DND-41 (cell line): ENCODE measurements at regions not wholly inside any gene's neighbourhood (a gene's known extent, or its start where the extent isn't known, plus 50 kb on each side); places are given as distances from the start of the nearest gene placed in this dataset.

Source experiments
- ATAC-seq: fragments of 200-7000 bp; cut with Tn5 transposase; 3 replicates; pipeline ENCODE4 v1.9.1; 2021; ENCODE audit warnings: low read depth; ENCODE audit not compliant: insufficient read depth
- DNase-seq: peaks from one replicate; pipeline ENCODE4 v3.0.0-alpha.2; 2020
- H2AFZ ChIP-seq: 2 replicates; pipeline ENCODE4 v1.6.0; 2012; ENCODE audit warnings: low read depth, low read length
- H3K27ac ChIP-seq: 2 replicates; pipeline ENCODE4 v1.5.1; 2012; ENCODE audit warnings: low read length, inconsistent platforms
- H3K27me3 ChIP-seq: fragments of 200-600 bp; sonication (generic); 2 replicates; pipeline ENCODE4 v1.6.0; 2012; ENCODE audit warnings: low read length, mild to moderate bottlenecking, inconsistent platforms; ENCODE audit not compliant: insufficient read depth, poor library complexity
- H3K36me3 ChIP-seq: 2 replicates; pipeline ENCODE4 v1.5.1; 2012; ENCODE audit warnings: low read length, inconsistent platforms; ENCODE audit not compliant: insufficient read depth
- H3K4me1 ChIP-seq: 2 replicates; pipeline ENCODE4 v1.5.1; 2012; ENCODE audit warnings: mild to moderate bottlenecking, low read length; ENCODE audit not compliant: insufficient read depth
- H3K4me2 ChIP-seq: 2 replicates; pipeline ENCODE4 v1.6.0; 2012; ENCODE audit warnings: mild to moderate bottlenecking, moderate library complexity, low read length, inconsistent platforms; ENCODE audit not compliant: insufficient read depth
- H3K4me3 ChIP-seq, 2 experiments: fragments of 200-600 bp in 1 of 2; shearing (Covaris generic) in 1 of 2; 2 replicates each; pipeline ENCODE4 v1.5.1; 2012 to 2016; ENCODE audit warnings: inconsistent platforms in 2 of 2, low read length in 2 of 2, mild to moderate bottlenecking in 2 of 2, low read depth in 1 of 2, moderate library complexity in 1 of 2
- H3K79me2 ChIP-seq: 2 replicates; pipeline ENCODE4 v1.6.0; 2012; ENCODE audit warnings: low read length, inconsistent platforms; ENCODE audit not compliant: insufficient read depth
- H3K9ac ChIP-seq: 2 replicates; pipeline ENCODE4 v1.6.0; 2012; ENCODE audit warnings: low read depth, mild to moderate bottlenecking, inconsistent platforms, low read length, moderate library complexity
- H3K9me3 ChIP-seq: 2 replicates; pipeline ENCODE4 v1.5.1; 2012; ENCODE audit warnings: low read length, moderate library complexity, mild to moderate bottlenecking, inconsistent platforms; ENCODE audit not compliant: insufficient read depth, severe bottlenecking
- H4K20me1 ChIP-seq: 2 replicates; pipeline ENCODE4 v1.6.0; 2012; ENCODE audit warnings: low read length; ENCODE audit not compliant: insufficient read depth
- EZH2 ChIP-seq: IDR thresholded peaks from 3 replicates; pipeline ENCODE4 v1.6.1; 2012; ENCODE audit warnings: borderline replicate concordance, low read depth, mild to moderate bottlenecking, moderate library complexity, low read length, inconsistent platforms; ENCODE audit not compliant: severe bottlenecking
- TF ChIP-seq, protein P1 (sequence below): IDR thresholded peaks from 2 replicates; pipeline ENCODE4 v1.5.1; 2012; ENCODE audit warnings: borderline replicate concordance, low read length, moderate library complexity, mild to moderate bottlenecking; ENCODE audit not compliant: poor library complexity, severe bottlenecking; ENCODE audit errors: extremely low read depth

GRCh38 chr18:55089610-55090009, 130.3 kb upstream of the CCDC68 start:
- H3K27ac ChIP-seq: no peak overlapping the region
- ATAC-seq (no peak), DNase-seq (no peak)
- H3K36me3 ChIP-seq: no peaks in the 10 kb centered on the region
- no peaks in the 10 kb centered on the region for H3K27me3 ChIP-seq
- no peaks in the 10 kb centered on the region for H3K4me1 ChIP-seq
- H3K4me2 ChIP-seq: no peak overlapping the region
- H3K9ac ChIP-seq: no peak overlapping the region
- H3K4me3 ChIP-seq: no peak overlapping the region
- H3K79me2 ChIP-seq: no peaks in the 10 kb centered on the region
- TF ChIP-seq, protein P1, sequence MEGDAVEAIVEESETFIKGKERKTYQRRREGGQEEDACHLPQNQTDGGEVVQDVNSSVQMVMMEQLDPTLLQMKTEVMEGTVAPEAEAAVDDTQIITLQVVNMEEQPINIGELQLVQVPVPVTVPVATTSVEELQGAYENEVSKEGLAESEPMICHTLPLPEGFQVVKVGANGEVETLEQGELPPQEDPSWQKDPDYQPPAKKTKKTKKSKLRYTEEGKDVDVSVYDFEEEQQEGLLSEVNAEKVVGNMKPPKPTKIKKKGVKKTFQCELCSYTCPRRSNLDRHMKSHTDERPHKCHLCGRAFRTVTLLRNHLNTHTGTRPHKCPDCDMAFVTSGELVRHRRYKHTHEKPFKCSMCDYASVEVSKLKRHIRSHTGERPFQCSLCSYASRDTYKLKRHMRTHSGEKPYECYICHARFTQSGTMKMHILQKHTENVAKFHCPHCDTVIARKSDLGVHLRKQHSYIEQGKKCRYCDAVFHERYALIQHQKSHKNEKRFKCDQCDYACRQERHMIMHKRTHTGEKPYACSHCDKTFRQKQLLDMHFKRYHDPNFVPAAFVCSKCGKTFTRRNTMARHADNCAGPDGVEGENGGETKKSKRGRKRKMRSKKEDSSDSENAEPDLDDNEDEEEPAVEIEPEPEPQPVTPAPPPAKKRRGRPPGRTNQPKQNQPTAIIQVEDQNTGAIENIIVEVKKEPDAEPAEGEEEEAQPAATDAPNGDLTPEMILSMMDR: no peak
- TF ChIP-seq EZH2: no peak
- H3K9me3 ChIP-seq: no peaks in the 10 kb centered on the region
- no peaks in the 10 kb centered on the region for H4K20me1 ChIP-seq
- no peak overlapping the region for H2AFZ ChIP-seq

DNA sequence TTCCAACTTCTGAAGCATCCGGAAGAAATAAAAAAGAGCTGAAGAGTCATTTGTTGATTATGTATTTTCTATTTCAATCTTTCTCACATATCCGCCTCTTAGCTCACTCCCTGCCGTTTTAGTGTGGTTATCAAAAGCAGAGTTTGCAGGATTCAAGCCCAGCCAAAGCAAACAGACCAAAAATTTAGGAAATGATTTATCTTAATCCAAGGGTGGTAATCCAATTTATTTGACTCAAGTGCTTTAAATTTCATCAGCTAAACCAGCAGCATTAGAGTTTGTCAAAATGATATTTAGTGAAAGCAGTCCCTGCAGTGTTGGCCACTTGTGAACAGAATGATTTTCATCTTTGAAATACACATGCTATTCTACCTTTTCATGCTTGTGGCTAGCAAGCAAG, 129.3 kb upstream of the CCDC68 start:
- no peak overlapping the region for H3K9ac ChIP-seq
- no peak overlapping the region for H2AFZ ChIP-seq
- H3K27me3 ChIP-seq: no peaks in the 10 kb centered on the region
- DNase-seq: no peak
- TF ChIP-seq, protein P1: no peak
- no peak for ATAC-seq
- no peaks in the 10 kb centered on the region for H4K20me1 ChIP-seq
- H3K4me2 ChIP-seq: no peak overlapping the region
- H3K27ac ChIP-seq: no peak overlapping the region
- H3K36me3 ChIP-seq: no peaks in the 10 kb centered on the region
- H3K4me3 ChIP-seq: no peak overlapping the region
- H3K79me2 ChIP-seq: no peaks in the 10 kb centered on the region
- no peaks in the 10 kb centered on the region for H3K4me1 ChIP-seq
- H3K9me3 ChIP-seq: no peaks in the 10 kb centered on the region

GRCh38 chr18:55088000-55088401, 128.7 kb upstream of the CCDC68 start:
- H3K4me3 ChIP-seq: no peak overlapping the region
- no peaks in the 10 kb centered on the region for H3K36me3 ChIP-seq
- H2AFZ ChIP-seq: no peak overlapping the region
- no peaks in the 10 kb centered on the region for H3K79me2 ChIP-seq
- no peaks in the 10 kb centered on the region for H4K20me1 ChIP-seq
- H3K9me3 ChIP-seq: no peaks in the 10 kb centered on the region
- DNase-seq (no peak), ATAC-seq (no peak)
- H3K27ac ChIP-seq: no peak overlapping the region
- no peaks in the 10 kb centered on the region for H3K27me3 ChIP-seq
- TF ChIP-seq, protein P1: no peak
- TF ChIP-seq EZH2: no peak
- H3K4me1 ChIP-seq: no peaks in the 10 kb centered on the region
- no peak overlapping the region for H3K9ac ChIP-seq
- no peak overlapping the region for H3K4me2 ChIP-seq

DNA sequence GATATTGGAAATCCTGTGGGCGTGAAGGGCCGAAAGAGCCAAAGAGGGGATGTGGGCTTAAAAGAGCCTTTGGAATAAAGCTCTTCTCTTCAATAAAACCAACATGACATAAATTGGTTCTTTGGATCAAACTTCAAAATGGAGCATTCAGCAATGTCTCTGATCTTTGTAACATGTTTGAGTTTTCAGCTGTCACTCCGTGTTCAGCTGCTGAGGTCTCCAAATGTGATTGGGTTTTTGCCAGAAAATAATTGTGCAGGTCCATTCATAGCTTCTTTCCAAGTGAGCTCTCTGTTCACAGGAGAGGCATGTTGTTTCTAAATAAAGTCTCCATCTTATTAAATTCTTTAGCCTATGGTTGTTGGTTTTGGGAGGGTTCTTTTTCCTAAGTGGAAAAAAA, 127.6 kb upstream of the CCDC68 start:
- H3K4me2 ChIP-seq: no peak overlapping the region
- H4K20me1 ChIP-seq: no peaks in the 10 kb centered on the region
- no peaks in the 10 kb centered on the region for H3K79me2 ChIP-seq
- DNase-seq (no peak), ATAC-seq (no peak)
- no peak for TF ChIP-seq EZH2
- TF ChIP-seq, protein P1: no peak
- H3K9ac ChIP-seq: no peak overlapping the region
- no peaks in the 10 kb centered on the region for H3K36me3 ChIP-seq
- H2AFZ ChIP-seq: no peak overlapping the region
- H3K27me3 ChIP-seq: no peaks in the 10 kb centered on the region
- no peaks in the 10 kb centered on the region for H3K9me3 ChIP-seq
- H3K4me3 ChIP-seq: no peak overlapping the region
- no peak overlapping the region for H3K27ac ChIP-seq
- H3K4me1 ChIP-seq: no peaks in the 10 kb centered on the region
